IMR-90 (cell line): ENCODE measurements at regions not wholly inside any gene's neighbourhood (a gene's known extent, or its start where the extent isn't known, plus 50 kb on each side); places are given as distances from the start of the nearest gene placed in this dataset.
A peak's percentile ranks its signal among the peaks of the same experiment; 100 is the strongest.

ENCODE experiments used
- ATAC-seq: fragments of 200-7000 bp; cut with Tn5 transposase; 2 replicates; pipeline ENCODE4 v1.9.1; 2020; ENCODE audit warnings: low read depth, mild to moderate bottlenecking, moderate library complexity
- BruUV-seq: library from RNA; stranded (reverse); fragments of 400-500 nt; replicated peaks from 2 replicates; lab custom pipeline; 2021; lab: Mats Ljungman, UMichigan
- CTCF ChIA-PET: fragments of 300-600 bp; formaldehyde crosslinking; extraction: SDS; loops from one replicate; lab custom pipeline; 2021; ENCODE audit warnings: antibody characterized with exemption; lab: Yijun Ruan, JAX
- POLR2A ChIA-PET: fragments of 300-600 bp; sonication (Branson Sonifier 250); formaldehyde crosslinking; loops from one replicate; lab custom pipeline; 2022; ENCODE audit warnings: antibody characterized with exemption; ENCODE audit not compliant: unreplicated experiment; lab: Charles Lee
- DNase-seq: peaks from one replicate; pipeline ENCODE4 v3.0.0; 2013
- H2AFZ ChIP-seq: replicated peaks from 2 replicates; pipeline ENCODE3; 2013; ENCODE audit warnings: low read length, mild to moderate bottlenecking; ENCODE audit not compliant: poor library complexity
- H2AK5ac ChIP-seq: 2 replicates; pipeline ENCODE4 v1.6.1; 2013; ENCODE audit warnings: low read depth, low read length, inconsistent platforms
- H2AK9ac ChIP-seq: replicated peaks from 2 replicates; pipeline ENCODE3; 2013; ENCODE audit warnings: mild to moderate bottlenecking, low read depth, low read length, moderate library complexity; ENCODE audit not compliant: poor library complexity
- H2BK120ac ChIP-seq: 2 replicates; pipeline ENCODE4 v1.6.1; 2013; ENCODE audit warnings: low read depth, low read length, inconsistent platforms
- H2BK15ac ChIP-seq: 3 replicates; pipeline ENCODE4 v1.6.1; 2013; ENCODE audit warnings: low read depth, low read length, inconsistent platforms
- H2BK20ac ChIP-seq: 2 replicates; pipeline ENCODE4 v1.6.1; 2013; ENCODE audit warnings: low read depth, mild to moderate bottlenecking, inconsistent platforms, low read length, moderate library complexity
- H2BK5ac ChIP-seq: 2 replicates; pipeline ENCODE4 v1.6.1; 2013; ENCODE audit warnings: mild to moderate bottlenecking, low read depth, low read length, inconsistent platforms; ENCODE audit not compliant: poor library complexity, severe bottlenecking
- H3K14ac ChIP-seq: replicated peaks from 2 replicates; pipeline ENCODE4 v1.6.1; 2013; ENCODE audit warnings: low read depth, low read length, inconsistent platforms
- H3K18ac ChIP-seq: 2 replicates; pipeline ENCODE4 v1.6.1; 2013; ENCODE audit warnings: low read depth, low read length, control low read depth
- H3K23ac ChIP-seq: 2 replicates; pipeline ENCODE4 v1.6.1; 2013; ENCODE audit warnings: low read depth, low read length, inconsistent platforms
- H3K27ac ChIP-seq: 2 replicates; pipeline ENCODE4 v1.5.1; 2013; ENCODE audit warnings: mild to moderate bottlenecking, control low read depth, low read length; ENCODE audit not compliant: insufficient read depth
- H3K27me3 ChIP-seq: 2 replicates; pipeline ENCODE4 v1.6.1; 2013; ENCODE audit warnings: low read length; ENCODE audit not compliant: control insufficient read depth, insufficient read depth
- H3K36me3 ChIP-seq: 2 replicates; pipeline ENCODE4 v1.6.1; 2013; ENCODE audit warnings: low read length, mixed read lengths; ENCODE audit not compliant: control insufficient read depth, insufficient read depth
- H3K4ac ChIP-seq: 2 replicates; pipeline ENCODE4 v1.6.1; 2013; ENCODE audit warnings: low read depth, low read length, inconsistent platforms
- H3K4me1 ChIP-seq: 2 replicates; pipeline ENCODE4 v1.6.1; 2013; ENCODE audit warnings: low read length, mixed read lengths; ENCODE audit not compliant: control insufficient read depth, insufficient read depth
- H3K4me2 ChIP-seq: 2 replicates; pipeline ENCODE4 v1.6.1; 2013; ENCODE audit warnings: low read depth, mild to moderate bottlenecking, control low read depth, low read length, moderate library complexity
- H3K4me3 ChIP-seq: 2 replicates; pipeline ENCODE4 v1.5.1; 2013; ENCODE audit warnings: low read depth, mild to moderate bottlenecking, control low read depth, low read length, moderate library complexity; ENCODE audit not compliant: insufficient read depth
- H3K56ac ChIP-seq: 2 replicates; pipeline ENCODE4 v1.6.1; 2013; ENCODE audit warnings: low read length, inconsistent platforms; ENCODE audit not compliant: insufficient read depth; ENCODE audit errors: extremely low read depth
- H3K79me1 ChIP-seq, 2 experiments: 2 replicates each; pipeline ENCODE4 v1.6.1; 2013; ENCODE audit warnings: low read length in 2 of 2, inconsistent platforms in 1 of 2, low read depth in 1 of 2
- H3K9ac ChIP-seq: 2 replicates; pipeline ENCODE4 v1.6.1; 2013; ENCODE audit warnings: low read depth, low read length, control low read depth
- H3K9me1 ChIP-seq: 2 replicates; pipeline ENCODE4 v1.6.1; 2013; ENCODE audit warnings: low read length, inconsistent platforms; ENCODE audit not compliant: insufficient read depth
- H3K9me3 ChIP-seq: 2 replicates; pipeline ENCODE4 v1.6.1; 2013; ENCODE audit warnings: low read length; ENCODE audit not compliant: control insufficient read depth, insufficient read depth
- H4K20me1 ChIP-seq: 2 replicates; pipeline ENCODE4 v1.6.1; 2013; ENCODE audit warnings: low read length, inconsistent platforms; ENCODE audit not compliant: insufficient read depth
- H4K5ac ChIP-seq: 2 replicates; pipeline ENCODE4 v1.6.1; 2013; ENCODE audit warnings: mild to moderate bottlenecking, low read depth, low read length, control low read depth
- H4K8ac ChIP-seq, 2 experiments: 2 replicates each; pipeline ENCODE4 v1.6.1; 2013; ENCODE audit warnings: low read depth in 2 of 2, low read length in 2 of 2, control low read depth in 1 of 2, inconsistent platforms in 1 of 2
- H4K91ac ChIP-seq: 2 replicates; pipeline ENCODE4 v1.6.1; 2013; ENCODE audit warnings: low read depth, low read length, inconsistent platforms; ENCODE audit not compliant: insufficient read depth
- BHLHE40 ChIP-seq: fragments of 150-350 bp; IDR thresholded peaks from 2 replicates; pipeline ENCODE4 v1.6.1; 2016; ENCODE audit warnings: mild to moderate bottlenecking, low read depth, low read length
- CEBPB ChIP-seq: IDR thresholded peaks from 2 replicates; pipeline ENCODE4 v1.6.1; 2012; ENCODE audit warnings: low read depth, low read length, improper control_type of control experiment
- CHD1 ChIP-seq: IDR thresholded peaks from 2 replicates; pipeline ENCODE4 v1.6.1; 2012; ENCODE audit warnings: low read depth, low read length, improper control_type of control experiment
- FOS ChIP-seq: fragments of 150-350 bp; IDR thresholded peaks from 2 replicates; pipeline ENCODE4 v1.6.1; 2016; ENCODE audit warnings: low read depth, low read length
- MXI1 ChIP-seq: IDR thresholded peaks from 2 replicates; pipeline ENCODE4 v1.6.1; 2012; ENCODE audit warnings: low read depth, mild to moderate bottlenecking, low read length, moderate library complexity, borderline replicate concordance
- NFE2L2 ChIP-seq: fragments of 150-350 bp; IDR thresholded peaks from 2 replicates; pipeline ENCODE4 v1.6.1; 2016; ENCODE audit warnings: low read depth, mild to moderate bottlenecking, low read length
- RAD21 ChIP-seq: IDR thresholded peaks from 2 replicates; pipeline ENCODE4 v1.6.1; 2012; ENCODE audit warnings: low read length, improper control_type of control experiment
- RFX5 ChIP-seq: IDR thresholded peaks from 2 replicates; pipeline ENCODE4 v1.8.0; 2012; ENCODE audit warnings: low read depth, mild to moderate bottlenecking, low read length, moderate library complexity
- WGBS, 2 experiments: methylation state at CpG; one replicate each; pipeline versions ENCODE4 v1.1.5 to v1.1.7; 2013; ENCODE audit warnings: missing lambda C conversion rate in 2 of 2; ENCODE audit not compliant: insufficient read length in 1 of 2; ENCODE audit errors: extremely low coverage in 2 of 2; 5-methylcytosine and 5-hydroxymethylcytosine counted together
- dilution Hi-C: fragments of 300-500 bp; cut with HindIII; formaldehyde crosslinking; loops from one replicate; pipeline ENCODE4 v1.14.3; 2018; ENCODE audit warnings: low sequenced_read_pairs; ENCODE audit not compliant: unreplicated experiment
- in situ Hi-C: fragments of 300-500 bp; cut with MboI; formaldehyde crosslinking; loops from 3 replicates; pipeline ENCODE4 v1.14.3; 2019; ENCODE audit warnings: low sequenced_read_pairs, inconsistent platforms, mixed read lengths
- intact Hi-C: fragments of 100-400 bp; cut with micrococcal nuclease; formaldehyde crosslinking; loops from 2 replicates; pipeline ENCODE4 v1.10.0; 2022

DNA sequence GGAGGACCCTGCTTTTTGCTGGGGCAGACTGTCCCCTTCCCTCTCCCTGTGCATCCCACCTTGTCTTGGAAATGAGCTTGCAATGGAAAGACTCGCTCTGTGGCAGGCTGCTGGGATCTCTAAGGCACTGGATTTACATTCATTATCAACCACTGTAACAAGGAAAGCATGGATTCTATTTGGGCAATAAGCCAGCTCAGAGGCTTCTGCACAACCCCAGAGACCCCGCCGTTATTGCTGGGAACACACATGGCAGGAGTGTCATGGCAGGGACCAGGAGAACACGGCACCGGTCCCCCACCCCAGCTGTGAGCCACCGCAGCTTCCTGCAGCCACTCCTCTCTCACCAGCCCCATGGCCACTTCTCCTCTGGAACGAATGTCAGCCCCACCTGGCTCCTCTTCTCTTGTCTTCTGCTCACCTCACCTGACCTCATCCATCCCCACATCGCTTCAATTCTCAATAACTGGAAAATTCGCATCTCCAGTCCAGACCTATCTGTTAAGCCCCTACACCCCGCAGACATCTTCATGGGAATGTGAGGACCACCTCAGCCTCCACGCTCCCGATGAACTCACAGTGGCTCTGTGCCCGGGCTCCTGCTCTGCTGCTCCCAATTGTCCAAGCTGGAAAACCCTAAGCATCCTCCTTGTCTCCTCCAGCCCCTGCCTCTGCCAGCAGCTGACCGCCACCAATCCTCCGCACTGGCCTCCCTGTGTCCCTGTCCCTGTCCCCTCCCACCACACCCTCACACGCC is 181.5 kb downstream of the USP12 start:
- Histone ChIP-seq H4K5ac (no peak overlapping the region), H3K23ac (no peak overlapping the region), H3K4ac (no peak overlapping the region), H3K36me3 (no peaks in the 10 kb centered on the region), H3K18ac (no peak overlapping the region), H4K91ac (no peak overlapping the region), H2BK15ac (no peak overlapping the region), H2AFZ (no peak overlapping the region), H3K9me3 (no peaks in the 10 kb centered on the region), H3K27ac (no peak overlapping the region), H3K27me3 (no peaks in the 10 kb centered on the region), H2BK5ac (no peak overlapping the region), H4K8ac (no peak overlapping the region), H3K14ac (no peak overlapping the region), H2BK20ac (no peak overlapping the region), H3K79me1 (no peaks in the 10 kb centered on the region), H3K4me1 (peaks cover 12% of the 10 kb centered on the region), H3K4me3 (no peak overlapping the region), H2AK5ac (peak overlapping the region; percentile 45; the same call in 1 of the 2 replicates), H3K9me1 (peaks cover 6% of the 10 kb centered on the region; the same call in 1 of the 2 replicates), H2AK9ac (no peak overlapping the region), H2BK120ac (no peak overlapping the region; the same call in 1 of the 2 replicates), H3K4me2 (no peak overlapping the region), H3K9ac (no peak overlapping the region), H3K56ac (no peak overlapping the region), H4K20me1 (no peaks in the 10 kb centered on the region)
- DNase-seq (no peak), ATAC-seq (no peak)
- intact Hi-C loops (loop anchor here (10.0 kb wide), 3 partner anchors 435 to 995 kb away; partner anchors contain the start of genes GTF3A and URAD), dilution Hi-C loops (no loop called here), in situ Hi-C loops (loop anchor here (5.0 to 25.0 kb wide), 4 partner anchors 185 to 622 kb away; partner anchors contain the start of genes LNX2, POLR1D, RASL11A and USP12)
- WGBS, 2 experiments = 93% methylated on average over 9 of the region's 16 CpGs; no CpG with 5 or more reads in 1 of the 2 experiments
- CTCF ChIA-PET = interaction anchor here (0.7 to 1.2 kb wide), 2 partner anchors 372 to 1424 kb away, joined by 3 to 4 read pairs; no protein-coding TSS in a partner anchor
- TF ChIP-seq FOS (no peak), RFX5 (no peak), CHD1 (no peak), CEBPB (no peak), NFE2L2 (no peak), MXI1 (no peak), BHLHE40 (no peak), RAD21 (no peak)
- POLR2A ChIA-PET = no interaction called here
- no TSS peak for BruUV-seq
